PFSK-1 (cell line): ENCODE measurements at regions not wholly inside any gene's neighbourhood (a gene's known extent, or its start where the extent isn't known, plus 50 kb on each side); places are given as distances from the start of the nearest gene placed in this dataset.

Source experiments
- FOXP2 ChIP-seq: optimal IDR thresholded peaks from 2 replicates; pipeline ENCODE3; 2011; ENCODE audit warnings: borderline replicate concordance, control low read depth, inconsistent platforms; ENCODE audit not compliant: insufficient read depth; ENCODE audit errors: extremely low read length, extremely low read depth
- POLR2AphosphoS5 ChIP-seq: IDR thresholded peaks from 2 replicates; pipeline ENCODE4 v1.6.1; 2012; ENCODE audit warnings: low read depth, mild to moderate bottlenecking, control low read depth, low read length, moderate library complexity
- REST ChIP-seq, 2 experiments: IDR thresholded peaks; 2 replicates each; pipeline versions ENCODE4 v1.6.1 to v1.8.0; 2011 to 2012; ENCODE audit warnings: low read depth in 2 of 2, low read length in 2 of 2, control low read depth in 1 of 2, inconsistent platforms in 1 of 2, mild to moderate bottlenecking in 1 of 2, moderate library complexity in 1 of 2; ENCODE audit not compliant: insufficient read depth in 1 of 2
- SIN3A ChIP-seq: IDR thresholded peaks from 2 replicates; pipeline ENCODE4 v1.6.1; 2012; ENCODE audit warnings: mild to moderate bottlenecking, low read length, moderate library complexity, borderline replicate concordance; ENCODE audit not compliant: insufficient read depth
- TAF1 ChIP-seq: IDR thresholded peaks from 2 replicates; pipeline ENCODE4 v1.6.1; 2012; ENCODE audit warnings: low read length, control low read depth, borderline replicate concordance; ENCODE audit not compliant: insufficient read depth

- TF ChIP-seq TAF1 = no peak
- TF ChIP-seq FOXP2 = no peak
- TF ChIP-seq POLR2AphosphoS5 = no peak
- no peak for TF ChIP-seq SIN3A
- TF ChIP-seq REST (IDR thresholded peaks at IDR 0.05; ENCODE audit: insufficient read depth in 1 of 2, low read depth in 2 of 2, low read length in 2 of 2) = no peak
These were observed 481.9 kb downstream of the ARHGEF28 start for GRCh38 chr5:74107899-74108298.

DNA sequence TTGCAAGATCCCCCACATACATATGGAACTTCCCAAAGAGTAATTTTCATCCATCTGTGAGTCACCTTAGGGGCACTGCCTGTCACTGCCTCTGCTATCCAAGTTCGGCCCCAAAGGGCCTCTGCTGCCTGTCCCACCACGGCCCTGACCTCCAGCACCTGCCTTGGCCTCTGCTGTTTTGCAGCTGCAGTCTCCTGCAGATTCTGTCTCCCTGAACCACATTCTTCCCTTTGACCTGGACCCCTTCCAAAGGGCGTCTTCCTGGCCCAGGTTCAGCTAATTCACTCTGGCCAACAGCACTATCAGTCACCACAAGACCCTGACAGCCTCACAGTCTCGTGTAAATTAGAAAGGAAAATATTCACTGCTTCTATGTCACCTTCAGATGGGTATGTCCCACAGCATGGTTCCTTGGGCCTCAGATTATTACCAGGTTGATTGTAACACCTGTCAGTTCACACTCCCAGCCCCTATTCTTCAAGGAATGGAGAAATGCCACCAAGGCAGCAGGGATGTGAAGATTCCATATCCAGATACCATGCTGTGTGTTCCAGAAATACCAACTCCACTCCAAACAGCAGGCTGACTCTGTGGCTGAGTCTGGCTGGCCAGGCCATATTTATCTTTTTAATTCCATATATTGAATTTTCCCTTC, 479.3 kb downstream of the ARHGEF28 start:
- TF ChIP-seq TAF1 (no peak), SIN3A (no peak), REST (IDR thresholded peaks at IDR 0.05; ENCODE audit: insufficient read depth in 1 of 2, low read depth in 2 of 2, low read length in 2 of 2) (no peak), FOXP2 (no peak), POLR2AphosphoS5 (no peak)

DNA sequence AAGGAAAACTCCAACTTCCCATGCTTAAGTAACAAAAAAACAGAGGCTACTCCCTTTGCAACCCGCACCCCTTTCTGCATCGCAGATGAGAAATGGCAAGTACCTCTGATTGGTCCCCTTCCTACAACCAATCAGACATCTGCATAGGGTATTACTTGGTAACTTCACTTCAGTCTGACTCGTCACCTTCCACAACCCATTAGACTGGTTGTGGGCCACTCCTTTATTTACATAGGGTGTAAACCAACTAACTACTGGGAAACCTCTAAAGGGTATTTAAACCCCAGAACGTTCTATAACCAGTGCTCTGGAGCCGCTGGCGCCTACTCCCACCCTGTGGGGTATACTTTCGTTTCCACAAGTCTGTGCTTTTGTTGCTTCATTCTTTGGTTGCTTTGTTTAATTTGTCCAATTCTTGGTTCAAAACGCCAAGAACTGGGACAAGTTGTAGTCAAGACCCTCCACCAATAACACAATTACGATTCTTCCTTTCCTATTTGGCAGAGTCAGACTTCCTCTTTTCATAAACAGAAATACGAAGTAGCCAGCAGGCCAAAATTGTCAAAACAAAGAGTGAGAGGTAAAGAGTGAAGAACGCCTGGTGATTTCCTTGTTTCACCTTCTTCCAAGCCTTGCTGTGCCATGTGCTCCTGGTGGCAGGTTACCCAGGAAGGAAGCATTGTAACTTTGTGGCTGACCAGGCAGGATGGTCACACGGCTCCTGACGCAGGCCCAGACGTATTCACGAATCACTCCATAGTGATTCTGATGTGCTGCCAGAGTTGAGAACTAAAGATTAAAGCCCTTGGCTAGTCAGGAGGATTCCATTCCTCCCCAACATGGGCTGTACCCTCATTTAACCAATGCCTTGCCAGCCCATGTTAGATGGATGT, 477.4 kb downstream of the ARHGEF28 start:
- no peak for TF ChIP-seq FOXP2
- no peak for TF ChIP-seq REST (IDR thresholded peaks at IDR 0.05; ENCODE audit: insufficient read depth in 1 of 2, low read depth in 2 of 2, low read length in 2 of 2)
- TF ChIP-seq TAF1 = no peak
- no peak for TF ChIP-seq SIN3A
- no peak for TF ChIP-seq POLR2AphosphoS5

- no peak for TF ChIP-seq REST (IDR thresholded peaks at IDR 0.05; ENCODE audit: insufficient read depth in 1 of 2, low read depth in 2 of 2, low read length in 2 of 2)
- no peak for TF ChIP-seq SIN3A
- no peak for TF ChIP-seq FOXP2
- TF ChIP-seq POLR2AphosphoS5 = no peak
- TF ChIP-seq TAF1 = no peak
These were observed 474.3 kb downstream of the ARHGEF28 start for GRCh38 chr5:74100268-74100665.
